ENCODE measurements at regions not wholly inside any gene's neighbourhood (a gene's known extent, or its start where the extent isn't known, plus 50 kb on each side); places are given as distances from the start of the nearest gene placed in this dataset.
A peak's percentile ranks its signal among the peaks of the same experiment; 100 is the strongest.

GRCh38 chr11:134606251-134606650 lies 194.2 kb upstream of the B3GAT1 start:
- H4K20me1 ChIP-seq (ENCODE audit: insufficient read depth, low read length, poor library complexity, severe bottlenecking), result no peaks in the 10 kb centered on the region
- no peak for TF ChIP-seq EZH2phosphoT487 (IDR thresholded peaks at IDR 0.05; ENCODE audit: borderline replicate concordance)
- TF ChIP-seq, protein P1, sequence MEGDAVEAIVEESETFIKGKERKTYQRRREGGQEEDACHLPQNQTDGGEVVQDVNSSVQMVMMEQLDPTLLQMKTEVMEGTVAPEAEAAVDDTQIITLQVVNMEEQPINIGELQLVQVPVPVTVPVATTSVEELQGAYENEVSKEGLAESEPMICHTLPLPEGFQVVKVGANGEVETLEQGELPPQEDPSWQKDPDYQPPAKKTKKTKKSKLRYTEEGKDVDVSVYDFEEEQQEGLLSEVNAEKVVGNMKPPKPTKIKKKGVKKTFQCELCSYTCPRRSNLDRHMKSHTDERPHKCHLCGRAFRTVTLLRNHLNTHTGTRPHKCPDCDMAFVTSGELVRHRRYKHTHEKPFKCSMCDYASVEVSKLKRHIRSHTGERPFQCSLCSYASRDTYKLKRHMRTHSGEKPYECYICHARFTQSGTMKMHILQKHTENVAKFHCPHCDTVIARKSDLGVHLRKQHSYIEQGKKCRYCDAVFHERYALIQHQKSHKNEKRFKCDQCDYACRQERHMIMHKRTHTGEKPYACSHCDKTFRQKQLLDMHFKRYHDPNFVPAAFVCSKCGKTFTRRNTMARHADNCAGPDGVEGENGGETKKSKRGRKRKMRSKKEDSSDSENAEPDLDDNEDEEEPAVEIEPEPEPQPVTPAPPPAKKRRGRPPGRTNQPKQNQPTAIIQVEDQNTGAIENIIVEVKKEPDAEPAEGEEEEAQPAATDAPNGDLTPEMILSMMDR (conservative IDR thresholded peaks at IDR 0.05; ENCODE audit: low read length), result no peak

DNA sequence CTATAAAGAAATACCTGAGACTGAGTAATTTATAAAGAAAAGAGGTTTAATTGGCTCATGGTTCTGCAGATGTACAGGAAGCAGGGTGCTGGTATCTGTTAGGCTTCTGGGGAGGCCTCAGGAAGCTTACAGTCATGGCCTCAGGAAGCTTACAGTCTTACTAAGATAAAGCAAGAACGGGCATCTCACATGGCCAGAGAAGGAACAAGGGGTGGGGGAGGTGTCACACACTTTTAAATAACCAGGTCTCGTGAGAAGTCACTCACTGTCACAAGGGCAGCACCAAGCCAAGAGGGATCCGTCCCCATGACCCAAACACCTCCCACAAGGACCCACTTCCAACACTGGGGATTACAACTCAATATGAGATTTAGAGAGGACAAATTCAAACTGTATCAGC lies 192.8 kb upstream of the B3GAT1 start:
- H3K9ac ChIP-seq (ENCODE audit: low read depth, low read length, poor library complexity, severe bottlenecking), result no peak overlapping the region
- no peaks in the 10 kb centered on the region for H3K36me3 ChIP-seq (ENCODE audit: insufficient read depth, low read length)
- peaks cover 12% of the 10 kb centered on the region; the same call in 1 of the 2 replicates for H3K9me3 ChIP-seq (ENCODE audit: insufficient read depth, low read depth, low read length)
- H3K27me3 ChIP-seq (ENCODE audit: insufficient read depth, low read length, poor library complexity, severe bottlenecking), result no peaks in the 10 kb centered on the region
- H3K4me1 ChIP-seq (ENCODE audit: insufficient read depth, low read length, poor library complexity, severe bottlenecking), result peaks cover 6% of the 10 kb centered on the region
- H3K4me3 ChIP-seq (ENCODE audit: low read length, poor library complexity, severe bottlenecking), result no peak overlapping the region
- H3K9me2 ChIP-seq (replicated peaks; ENCODE audit: low read depth, low read length), result no peaks in the 10 kb centered on the region
- no peaks in the 10 kb centered on the region for H4K20me1 ChIP-seq (ENCODE audit: insufficient read depth, low read length, poor library complexity, severe bottlenecking)
- H3K79me2 ChIP-seq (ENCODE audit: insufficient read depth, low read length), result no peaks in the 10 kb centered on the region
- H3F3A ChIP-seq (ENCODE audit: low read depth), result no peaks in the 10 kb centered on the region
- no peak overlapping the region for H3K4me2 ChIP-seq (ENCODE audit: low read depth, low read length, poor library complexity, severe bottlenecking)
- H2AFZ ChIP-seq (ENCODE audit: low read length), result no peak overlapping the region
- no peak for TF ChIP-seq EZH2phosphoT487 (IDR thresholded peaks at IDR 0.05; ENCODE audit: borderline replicate concordance)
- TF ChIP-seq, protein P1 (conservative IDR thresholded peaks at IDR 0.05; ENCODE audit: low read length), result no peak

More at GRCh38 chr11:134606251-134606650, 194.2 kb upstream of the B3GAT1 start:
- Histone ChIP-seq H3K4me2 (ENCODE audit: low read depth, low read length, poor library complexity, severe bottlenecking) (no peak overlapping the region), H3K9ac (ENCODE audit: low read depth, low read length, poor library complexity, severe bottlenecking) (no peak overlapping the region), H3K79me2 (ENCODE audit: insufficient read depth, low read length) (no peaks in the 10 kb centered on the region), H3K9me3 (ENCODE audit: insufficient read depth, low read depth, low read length) (peaks cover 15% of the 10 kb centered on the region; the same call in 1 of the 2 replicates), H3K4me3 (ENCODE audit: low read length, poor library complexity, severe bottlenecking) (no peak overlapping the region), H3K36me3 (ENCODE audit: insufficient read depth, low read length) (no peaks in the 10 kb centered on the region), H2AFZ (ENCODE audit: low read length) (no peak overlapping the region), H3K27me3 (ENCODE audit: insufficient read depth, low read length, poor library complexity, severe bottlenecking) (no peaks in the 10 kb centered on the region), H3K4me1 (ENCODE audit: insufficient read depth, low read length, poor library complexity, severe bottlenecking) (no peaks in the 10 kb centered on the region), H3F3A (ENCODE audit: low read depth) (no peaks in the 10 kb centered on the region), H3K9me2 (replicated peaks; ENCODE audit: low read depth, low read length) (no peaks in the 10 kb centered on the region)

GRCh38 chr11:134599299-134599771 lies 187.3 kb upstream of the B3GAT1 start:
- H3K9me2 ChIP-seq (replicated peaks; ENCODE audit: low read depth, low read length), result no peaks in the 10 kb centered on the region
- TF ChIP-seq EZH2phosphoT487 (IDR thresholded peaks at IDR 0.05; ENCODE audit: borderline replicate concordance), result no peak
- TF ChIP-seq, protein P1 (conservative IDR thresholded peaks at IDR 0.05; ENCODE audit: low read length), result no peak
- peak overlapping the region; percentile 34 for H3K4me3 ChIP-seq (ENCODE audit: low read length, poor library complexity, severe bottlenecking)
- peak overlapping the region; percentile 57 for H3K4me2 ChIP-seq (ENCODE audit: low read depth, low read length, poor library complexity, severe bottlenecking)
- no peaks in the 10 kb centered on the region for H3K27me3 ChIP-seq (ENCODE audit: insufficient read depth, low read length, poor library complexity, severe bottlenecking)
- no peaks in the 10 kb centered on the region for H3K36me3 ChIP-seq (ENCODE audit: insufficient read depth, low read length)
- H3F3A ChIP-seq (ENCODE audit: low read depth), result no peaks in the 10 kb centered on the region
- H3K9me3 ChIP-seq (ENCODE audit: insufficient read depth, low read depth, low read length), result no peaks in the 10 kb centered on the region; the same call in 1 of the 2 replicates
- H4K20me1 ChIP-seq (ENCODE audit: insufficient read depth, low read length, poor library complexity, severe bottlenecking), result no peaks in the 10 kb centered on the region
- peaks cover 24% of the 10 kb centered on the region for H3K4me1 ChIP-seq (ENCODE audit: insufficient read depth, low read length, poor library complexity, severe bottlenecking)
- H2AFZ ChIP-seq (ENCODE audit: low read length), result no peak overlapping the region
- no peak overlapping the region for H3K9ac ChIP-seq (ENCODE audit: low read depth, low read length, poor library complexity, severe bottlenecking)
- no peaks in the 10 kb centered on the region for H3K79me2 ChIP-seq (ENCODE audit: insufficient read depth, low read length)

Measured in Loucy (cell line).